H1 (cell line): ENCODE measurements at regions not wholly inside any gene's neighbourhood (a gene's known extent, or its start where the extent isn't known, plus 50 kb on each side); places are given as distances from the start of the nearest gene placed in this dataset.

ENCODE experiments used
- CBX8 ChIP-seq: fragments of 300-800, 300-1000 bp; sonication (generic); IDR thresholded peaks from 2 replicates; pipeline ENCODE4 v1.7.1; 2016; ENCODE audit warnings: low read depth, low read length, borderline replicate concordance
- CHD7 ChIP-seq: fragments of 300-600 bp; sonication (generic); IDR thresholded peaks from 2 replicates; pipeline ENCODE4 v1.7.1; 2012; ENCODE audit warnings: low read length, moderate library complexity, mild to moderate bottlenecking, inconsistent platforms; ENCODE audit not compliant: insufficient replicate concordance
- HDAC6 ChIP-seq: IDR thresholded peaks from one replicate; pipeline ENCODE4 v1.7.1; 2012; ENCODE audit warnings: low read depth, mild to moderate bottlenecking, inconsistent platforms, low read length, moderate library complexity
- POLR2A ChIP-seq, 2 experiments: IDR thresholded peaks; 1 replicate in 1 of 2; 2 replicates in 1 of 2; pipeline ENCODE4 v1.6.1; 2011; ENCODE audit warnings: low read depth in 2 of 2, low read length in 2 of 2, mild to moderate bottlenecking in 2 of 2; ENCODE audit errors: control extremely low read depth in 1 of 2
- SP1 ChIP-seq: IDR thresholded peaks from 2 replicates; pipeline ENCODE4 v1.6.1; 2011; ENCODE audit warnings: low read depth, low read length
- SP4 ChIP-seq: IDR thresholded peaks from 2 replicates; pipeline ENCODE4 v1.6.1; 2012; ENCODE audit warnings: low read length, inconsistent platforms
- SUZ12 ChIP-seq: fragments of 200-600 bp; sonication (generic); IDR thresholded peaks from 2 replicates; pipeline ENCODE4 v1.6.1; 2012; ENCODE audit warnings: mild to moderate bottlenecking, inconsistent platforms, low read length, moderate library complexity, mixed read lengths

DNA sequence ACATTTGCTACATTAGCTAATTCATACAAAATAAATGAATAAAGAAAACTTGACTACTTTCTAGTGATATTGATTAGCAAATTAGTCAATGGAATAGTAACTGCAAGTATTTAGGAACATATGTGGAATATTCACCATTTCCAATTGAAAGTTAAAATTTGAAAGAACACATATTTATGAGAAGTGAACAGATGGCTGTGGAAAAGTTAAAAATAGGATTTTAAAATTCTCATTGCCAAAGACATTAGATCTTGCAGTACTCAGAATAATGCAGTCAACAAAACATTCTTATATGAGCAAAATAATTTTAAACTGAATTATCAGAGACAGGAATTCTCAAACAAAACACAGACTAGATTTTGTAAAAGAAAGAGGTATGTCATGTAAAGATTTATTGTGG, 613.9 kb upstream of the NOVA1 start (continued):
- no peak for TF ChIP-seq CHD7
- TF ChIP-seq SUZ12: no peak
- TF ChIP-seq SP4: no peak
- no peak for TF ChIP-seq CBX8
- TF ChIP-seq SP1: no peak
- TF ChIP-seq POLR2A (IDR thresholded peaks at IDR 0.05; ENCODE audit: control extremely low read depth in 1 of 2, low read depth in 2 of 2, low read length in 2 of 2): no peak
- no peak for TF ChIP-seq HDAC6
